DMS 273 (cell line): ENCODE measurements at regions not wholly inside any gene's neighbourhood (a gene's known extent, or its start where the extent isn't known, plus 50 kb on each side); places are given as distances from the start of the nearest gene placed in this dataset.

ENCODE experiments used
- DNase-seq: peaks from one replicate; lab custom pipeline; 2025; ENCODE audit not compliant: unreplicated experiment; lab: John Stamatoyannopoulos, UW

- DNase-seq, result no peak
Observed at GRCh38 chr11:28767574-28767973, 659.4 kb downstream of the METTL15 start.

- DNase-seq, result no peak
Observed at GRCh38 chr11:28763876-28764275, 655.7 kb downstream of the METTL15 start.

GRCh38 chr11:28763151-28763550 is 655.0 kb downstream of the METTL15 start:
- no peak for DNase-seq

- DNase-seq, result no peak
Observed at GRCh38 chr11:28760676-28761390, 652.6 kb downstream of the METTL15 start.

GRCh38 chr11:28759311-28759710 is 651.1 kb downstream of the METTL15 start:
- DNase-seq, result no peak

- no peak for DNase-seq
Observed at GRCh38 chr11:28757725-28758515, 649.7 kb downstream of the METTL15 start.

GRCh38 chr11:28756977-28757376 is 648.8 kb downstream of the METTL15 start:
- DNase-seq, result no peak

- DNase-seq, result no peak
Observed at GRCh38 chr11:28743061-28743550, 634.9 kb downstream of the METTL15 start.

- no peak for DNase-seq
Observed at GRCh38 chr11:28739489-28740280, 631.5 kb downstream of the METTL15 start.

GRCh38 chr11:28738549-28738948 is 630.4 kb downstream of the METTL15 start:
- DNase-seq, result no peak

- DNase-seq, result no peak
Observed at GRCh38 chr11:28736256-28736655, 628.1 kb downstream of the METTL15 start.

GRCh38 chr11:28735511-28735910 is 627.3 kb downstream of the METTL15 start:
- DNase-seq, result no peak

GRCh38 chr11:28730889-28731288 is 622.7 kb downstream of the METTL15 start:
- no peak for DNase-seq

GRCh38 chr11:28730336-28730735 is 622.1 kb downstream of the METTL15 start:
- no peak for DNase-seq

GRCh38 chr11:28729339-28729738 is 621.2 kb downstream of the METTL15 start:
- DNase-seq, result no peak

- DNase-seq, result no peak
Observed at GRCh38 chr11:28728666-28729065, 620.5 kb downstream of the METTL15 start.

- no peak for DNase-seq
Observed at GRCh38 chr11:28727254-28727653, 619.1 kb downstream of the METTL15 start.

GRCh38 chr11:28726432-28726831 is 618.2 kb downstream of the METTL15 start:
- no peak for DNase-seq

GRCh38 chr11:28715726-28716125 is 607.5 kb downstream of the METTL15 start:
- no peak for DNase-seq

GRCh38 chr11:28713850-28714249 is 605.7 kb downstream of the METTL15 start:
- DNase-seq, result no peak

- no peak for DNase-seq
Observed at GRCh38 chr11:28708075-28708474, 599.9 kb downstream of the METTL15 start.
